ENCODE measurements at regions not wholly inside any gene's neighbourhood (a gene's known extent, or its start where the extent isn't known, plus 50 kb on each side); places are given as distances from the start of the nearest gene placed in this dataset.

DNA sequence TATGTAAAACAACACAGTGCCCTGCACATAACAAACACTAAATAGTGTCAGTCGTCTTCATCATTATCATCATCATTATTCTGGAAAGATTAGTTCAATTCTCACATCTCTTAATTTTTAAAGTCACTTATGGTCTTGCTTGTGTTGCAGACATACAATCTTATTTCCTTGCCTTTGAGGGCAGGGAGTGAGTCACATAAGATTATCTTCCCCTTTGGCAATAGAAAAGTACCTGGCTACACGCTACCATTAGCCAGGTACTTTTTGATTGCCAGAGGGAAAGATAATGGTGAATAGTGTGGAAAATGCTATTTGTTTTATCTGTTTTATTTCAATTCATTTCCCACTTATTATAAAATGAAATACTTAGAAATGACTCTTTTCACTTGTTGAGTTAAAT, 76.6 kb upstream of the RMDN2 start:
- Histone ChIP-seq H3K9me3 (ENCODE audit: control insufficient read depth, insufficient read depth, low read depth, low read length) (no peaks in the 10 kb centered on the region), H4K20me1 (ENCODE audit: control insufficient read depth, extremely low read depth, insufficient read depth, low read length) (no peaks in the 10 kb centered on the region), H3K79me2 (ENCODE audit: control insufficient read depth, insufficient read depth, low read length) (no peaks in the 10 kb centered on the region), H3K27ac (ENCODE audit: insufficient read depth, low read length) (no peak overlapping the region), H3K27me3 (ENCODE audit: control insufficient read depth, insufficient read depth, low read length) (no peaks in the 10 kb centered on the region), H3K4me2 (ENCODE audit: extremely low read depth, insufficient read depth, low read length) (no peak overlapping the region), H2AFZ (ENCODE audit: low read length) (no peak overlapping the region), H3K4me3 (replicated peaks in 1 of 4; ENCODE audit: control extremely low read depth in 1 of 4, insufficient read depth in 1 of 4, low read depth in 3 of 4, low read length in 4 of 4) (no peak overlapping the region), H3K4me1 (ENCODE audit: control insufficient read depth, extremely low read depth, insufficient read depth, low read length) (no peaks in the 10 kb centered on the region), H3K9ac (ENCODE audit: insufficient read depth, low read length) (no peak overlapping the region), H3K36me3 (ENCODE audit: control insufficient read depth, insufficient read depth, low read length) (no peaks in the 10 kb centered on the region)
- TF ChIP-seq, protein P1, sequence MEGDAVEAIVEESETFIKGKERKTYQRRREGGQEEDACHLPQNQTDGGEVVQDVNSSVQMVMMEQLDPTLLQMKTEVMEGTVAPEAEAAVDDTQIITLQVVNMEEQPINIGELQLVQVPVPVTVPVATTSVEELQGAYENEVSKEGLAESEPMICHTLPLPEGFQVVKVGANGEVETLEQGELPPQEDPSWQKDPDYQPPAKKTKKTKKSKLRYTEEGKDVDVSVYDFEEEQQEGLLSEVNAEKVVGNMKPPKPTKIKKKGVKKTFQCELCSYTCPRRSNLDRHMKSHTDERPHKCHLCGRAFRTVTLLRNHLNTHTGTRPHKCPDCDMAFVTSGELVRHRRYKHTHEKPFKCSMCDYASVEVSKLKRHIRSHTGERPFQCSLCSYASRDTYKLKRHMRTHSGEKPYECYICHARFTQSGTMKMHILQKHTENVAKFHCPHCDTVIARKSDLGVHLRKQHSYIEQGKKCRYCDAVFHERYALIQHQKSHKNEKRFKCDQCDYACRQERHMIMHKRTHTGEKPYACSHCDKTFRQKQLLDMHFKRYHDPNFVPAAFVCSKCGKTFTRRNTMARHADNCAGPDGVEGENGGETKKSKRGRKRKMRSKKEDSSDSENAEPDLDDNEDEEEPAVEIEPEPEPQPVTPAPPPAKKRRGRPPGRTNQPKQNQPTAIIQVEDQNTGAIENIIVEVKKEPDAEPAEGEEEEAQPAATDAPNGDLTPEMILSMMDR (conservative IDR thresholded peaks at IDR 0.05 in 1 of 2, IDR thresholded peaks at IDR 0.05 in 1 of 2; ENCODE audit: low read depth in 1 of 2, low read length in 2 of 2), result no peak
- no peak for TF ChIP-seq EZH2 (IDR thresholded peaks at IDR 0.05; ENCODE audit: low read length, missing control alignments)
- no peak for DNase-seq (ENCODE audit: low read depth in 2 of 2)

DNA sequence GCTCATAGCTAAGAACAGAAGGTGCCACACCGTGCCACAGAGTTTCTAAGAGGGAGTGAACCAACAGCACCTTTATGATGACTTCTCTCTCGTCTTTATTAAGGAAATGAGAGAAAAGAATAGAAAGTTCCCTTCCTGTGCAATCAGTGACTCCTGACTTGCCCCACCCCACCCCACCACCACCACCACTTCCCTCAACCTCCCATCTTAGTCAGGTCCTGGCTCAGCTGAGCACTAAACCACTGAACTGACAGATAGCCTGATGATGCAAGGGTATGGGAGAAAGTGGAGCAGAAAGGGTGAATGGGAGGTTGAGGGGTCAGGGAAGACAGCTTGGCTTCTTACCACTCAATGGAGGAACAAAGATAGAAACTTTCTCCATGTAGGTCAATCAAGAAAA, 75.2 kb upstream of the RMDN2 start:
- H4K20me1 ChIP-seq (ENCODE audit: control insufficient read depth, extremely low read depth, insufficient read depth, low read length), result no peaks in the 10 kb centered on the region
- no peak overlapping the region for H3K27ac ChIP-seq (ENCODE audit: insufficient read depth, low read length)
- H3K4me2 ChIP-seq (ENCODE audit: extremely low read depth, insufficient read depth, low read length), result no peak overlapping the region
- H3K9ac ChIP-seq (ENCODE audit: insufficient read depth, low read length), result no peak overlapping the region
- H3K27me3 ChIP-seq (ENCODE audit: control insufficient read depth, insufficient read depth, low read length), result no peaks in the 10 kb centered on the region
- no peak overlapping the region for H2AFZ ChIP-seq (ENCODE audit: low read length)
- no peaks in the 10 kb centered on the region for H3K9me3 ChIP-seq (ENCODE audit: control insufficient read depth, insufficient read depth, low read depth, low read length)
- no peak for DNase-seq (ENCODE audit: low read depth in 2 of 2)
- no peak overlapping the region for H3K4me3 ChIP-seq (replicated peaks in 1 of 4; ENCODE audit: control extremely low read depth in 1 of 4, insufficient read depth in 1 of 4, low read depth in 3 of 4, low read length in 4 of 4)
- H3K4me1 ChIP-seq (ENCODE audit: control insufficient read depth, extremely low read depth, insufficient read depth, low read length), result no peaks in the 10 kb centered on the region
- H3K79me2 ChIP-seq (ENCODE audit: control insufficient read depth, insufficient read depth, low read length), result no peaks in the 10 kb centered on the region
- H3K36me3 ChIP-seq (ENCODE audit: control insufficient read depth, insufficient read depth, low read length), result no peaks in the 10 kb centered on the region
- no peak for TF ChIP-seq EZH2 (IDR thresholded peaks at IDR 0.05; ENCODE audit: low read length, missing control alignments)
- TF ChIP-seq, protein P1 (conservative IDR thresholded peaks at IDR 0.05 in 1 of 2, IDR thresholded peaks at IDR 0.05 in 1 of 2; ENCODE audit: low read depth in 1 of 2, low read length in 2 of 2), result no peak

DNA sequence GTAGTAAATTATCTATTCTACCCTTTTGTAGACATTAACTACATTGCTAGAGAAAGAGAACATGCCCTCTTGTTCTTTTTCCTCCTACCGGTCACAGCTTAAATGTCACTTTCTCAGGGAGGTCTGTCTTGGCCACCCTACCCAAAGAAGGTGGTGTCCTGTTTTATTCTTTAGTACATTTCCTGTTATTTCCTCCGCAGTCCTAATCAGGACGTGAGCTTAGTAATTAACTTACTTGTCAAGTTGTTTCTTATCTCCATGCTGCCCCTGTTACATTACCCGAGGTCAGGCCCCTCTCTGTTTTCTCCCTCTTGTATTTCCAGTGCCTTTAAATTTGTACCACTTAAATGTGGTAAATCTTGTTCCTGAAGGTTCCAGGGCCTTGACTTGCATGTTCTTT, 73.7 kb upstream of the RMDN2 start:
- no peak overlapping the region for H3K27ac ChIP-seq (ENCODE audit: insufficient read depth, low read length)
- no peaks in the 10 kb centered on the region for H4K20me1 ChIP-seq (ENCODE audit: control insufficient read depth, extremely low read depth, insufficient read depth, low read length)

More for the DNA sequence above, 73.7 kb upstream of the RMDN2 start:
- Histone ChIP-seq H3K4me3 (replicated peaks in 1 of 4; ENCODE audit: control extremely low read depth in 1 of 4, insufficient read depth in 1 of 4, low read depth in 3 of 4, low read length in 4 of 4) (no peak overlapping the region), H3K79me2 (ENCODE audit: control insufficient read depth, insufficient read depth, low read length) (no peaks in the 10 kb centered on the region), H3K9me3 (ENCODE audit: control insufficient read depth, insufficient read depth, low read depth, low read length) (no peaks in the 10 kb centered on the region), H3K9ac (ENCODE audit: insufficient read depth, low read length) (no peak overlapping the region), H2AFZ (ENCODE audit: low read length) (no peak overlapping the region), H3K27me3 (ENCODE audit: control insufficient read depth, insufficient read depth, low read length) (no peaks in the 10 kb centered on the region), H3K4me2 (ENCODE audit: extremely low read depth, insufficient read depth, low read length) (no peak overlapping the region), H3K36me3 (ENCODE audit: control insufficient read depth, insufficient read depth, low read length) (no peaks in the 10 kb centered on the region), H3K4me1 (ENCODE audit: control insufficient read depth, extremely low read depth, insufficient read depth, low read length) (no peaks in the 10 kb centered on the region)
- TF ChIP-seq EZH2 (IDR thresholded peaks at IDR 0.05; ENCODE audit: low read length, missing control alignments), result no peak
- TF ChIP-seq, protein P1 (conservative IDR thresholded peaks at IDR 0.05 in 1 of 2, IDR thresholded peaks at IDR 0.05 in 1 of 2; ENCODE audit: low read depth in 1 of 2, low read length in 2 of 2), result no peak
- DNase-seq (ENCODE audit: low read depth in 2 of 2), result no peak
